Calu3 (cell line): ENCODE measurements at regions not wholly inside any gene's neighbourhood (a gene's known extent, or its start where the extent isn't known, plus 50 kb on each side); places are given as distances from the start of the nearest gene placed in this dataset.

Experiments
- BruUV-seq: library from RNA; stranded (reverse); fragments of 400-500 nt; replicated peaks from 2 replicates; lab custom pipeline; 2021; lab: Mats Ljungman, UMichigan
- CTCF ChIA-PET: fragments of 300-600 bp; sonication (Branson Sonifier 250); formaldehyde crosslinking; loops from one replicate; lab custom pipeline; 2022; ENCODE audit warnings: antibody characterized with exemption; lab: Charles Lee
- DNase-seq: peaks from one replicate; pipeline ENCODE4 v3.0.0; 2022
- H3K27ac Mint-ChIP-seq: one replicate; pipeline ENCODE4 v1.8.0; 2022; ENCODE audit warnings: mixed read lengths; ENCODE audit not compliant: unreplicated experiment
- H3K27me3 Mint-ChIP-seq: one replicate; pipeline ENCODE4 v1.8.0; 2022; ENCODE audit warnings: mixed read lengths; ENCODE audit not compliant: unreplicated experiment
- H3K36me3 Mint-ChIP-seq: one replicate; pipeline ENCODE4 v1.8.0; 2022; ENCODE audit warnings: mild to moderate bottlenecking, moderate library complexity, mixed read lengths; ENCODE audit not compliant: insufficient read depth, unreplicated experiment
- H3K4me1 Mint-ChIP-seq: one replicate; pipeline ENCODE4 v1.8.0; 2022; ENCODE audit warnings: mild to moderate bottlenecking, low read depth, mixed read lengths; ENCODE audit not compliant: unreplicated experiment
- H3K4me3 Mint-ChIP-seq: one replicate; pipeline ENCODE4 v1.8.0; 2022; ENCODE audit warnings: mild to moderate bottlenecking, low read depth, moderate library complexity, mixed read lengths; ENCODE audit not compliant: unreplicated experiment
- H3K9me3 Mint-ChIP-seq: one replicate; pipeline ENCODE4 v1.8.0; 2022; ENCODE audit warnings: low read depth, mixed read lengths; ENCODE audit not compliant: unreplicated experiment
- CTCF ChIP-seq: fragments of 200-600 bp; IDR thresholded peaks from one replicate; pipeline ENCODE4 v1.8.0; 2022; ENCODE audit warnings: antibody characterized with exemption; ENCODE audit not compliant: unreplicated experiment
- intact Hi-C: fragments of 100-400 bp; cut with micrococcal nuclease; formaldehyde crosslinking; loops from one replicate; pipeline ENCODE4 v1.10.0; 2022; ENCODE audit not compliant: unreplicated experiment

- intact Hi-C loops = no loop called here
Observed at GRCh38 chr2:14855751-14856150, 223.2 kb downstream of the LRATD1 start.

GRCh38 chr2:14861181-14861580, 228.7 kb downstream of the LRATD1 start:
- no peak for DNase-seq
- TF ChIP-seq CTCF = no peak
- no TSS peak for BruUV-seq
- no peak overlapping the region for H3K27ac Mint-ChIP-seq
- H3K27me3 Mint-ChIP-seq = no peaks in the 10 kb centered on the region
- peaks cover 9% of the 10 kb centered on the region for H3K4me1 Mint-ChIP-seq
- peaks cover 15% of the 10 kb centered on the region for H3K36me3 Mint-ChIP-seq
- CTCF ChIA-PET = no interaction called here
- intact Hi-C loops = no loop called here
- H3K4me3 Mint-ChIP-seq = no peak overlapping the region
- peaks cover 13% of the 10 kb centered on the region for H3K9me3 Mint-ChIP-seq

More at GRCh38 chr2:14855751-14856150, 223.2 kb downstream of the LRATD1 start:
- Mint-ChIP-seq H3K36me3 (no peaks in the 10 kb centered on the region), H3K27me3 (no peaks in the 10 kb centered on the region), H3K27ac (no peak overlapping the region), H3K9me3 (peaks cover 12% of the 10 kb centered on the region), H3K4me3 (no peak overlapping the region), H3K4me1 (no peaks in the 10 kb centered on the region)
- BruUV-seq = no TSS peak
- CTCF ChIA-PET = no interaction called here
- no peak for DNase-seq
- TF ChIP-seq CTCF = no peak

GRCh38 chr2:14866736-14867352, 234.3 kb downstream of the LRATD1 start:
- BruUV-seq = no TSS peak
- CTCF ChIA-PET = no interaction called here

GRCh38 chr2:14867853-14868252, 235.3 kb downstream of the LRATD1 start:
- intact Hi-C loops = no loop called here
- Mint-ChIP-seq H3K27me3 (no peaks in the 10 kb centered on the region), H3K4me3 (no peak overlapping the region), H3K4me1 (peaks cover 8% of the 10 kb centered on the region), H3K9me3 (peaks cover 8% of the 10 kb centered on the region), H3K36me3 (peaks cover 12% of the 10 kb centered on the region), H3K27ac (no peak overlapping the region)
- CTCF ChIA-PET = no interaction called here
- no TSS peak for BruUV-seq
- no peak for TF ChIP-seq CTCF
- no peak for DNase-seq

More at GRCh38 chr2:14866736-14867352, 234.3 kb downstream of the LRATD1 start:
- H3K9me3 Mint-ChIP-seq = peaks cover 8% of the 10 kb centered on the region
- DNase-seq = no peak
- H3K4me3 Mint-ChIP-seq = no peak overlapping the region
- no peaks in the 10 kb centered on the region for H3K27me3 Mint-ChIP-seq
- H3K4me1 Mint-ChIP-seq = peaks cover 9% of the 10 kb centered on the region
- intact Hi-C loops = no loop called here
- H3K36me3 Mint-ChIP-seq = peaks cover 15% of the 10 kb centered on the region
- no peak for TF ChIP-seq CTCF
- no peak overlapping the region for H3K27ac Mint-ChIP-seq
